Natural killer cell (primary cell): ENCODE measurements at regions not wholly inside any gene's neighbourhood (a gene's known extent, or its start where the extent isn't known, plus 50 kb on each side); places are given as distances from the start of the nearest gene placed in this dataset.

Experiments used
- ATAC-seq, 3 donors: fragments of 150-1000 bp in 2 of 3; fragments of 200-7000 bp in 1 of 3; cut with Tn5 transposase; 1 replicate in 1 of 3; 2 replicates in 2 of 3; pipeline ENCODE4 v1.10.0; 2021; ENCODE audit warnings: mild to moderate bottlenecking in 2 of 3, moderate library complexity in 2 of 3
- DNase-seq, 2 donors: peaks; one replicate each; pipeline versions ENCODE4 v3.0.0 to v3.0.0-alpha.2; 2013 to 2021; ENCODE audit warnings: mixed read lengths in 1 of 2
- H3K27ac ChIP-seq: one replicate; pipeline ENCODE4 v1.5.1; 2013; ENCODE audit warnings: mild to moderate bottlenecking, low read length
- H3K27me3 ChIP-seq: one replicate; pipeline ENCODE4 v1.6.1; 2013; ENCODE audit warnings: low read length; ENCODE audit not compliant: control insufficient read depth, insufficient read depth
- H3K36me3 ChIP-seq: one replicate; pipeline ENCODE4 v1.6.1; 2013; ENCODE audit warnings: low read length; ENCODE audit not compliant: control insufficient read depth, insufficient read depth
- H3K4me1 ChIP-seq: one replicate; pipeline ENCODE4 v1.6.1; 2013; ENCODE audit warnings: low read length; ENCODE audit not compliant: control insufficient read depth, insufficient read depth
- H3K4me3 ChIP-seq: one replicate; pipeline ENCODE4 v1.5.1; 2013; ENCODE audit warnings: low read length
- H3K9me3 ChIP-seq: one replicate; pipeline ENCODE4 v1.6.1; 2013; ENCODE audit warnings: low read length; ENCODE audit not compliant: control insufficient read depth, insufficient read depth
- H3K27ac Mint-ChIP-seq, 2 donors: one replicate each; pipeline ENCODE4 v1.8.0; 2022; ENCODE audit warnings: mild to moderate bottlenecking in 2 of 2, mixed read lengths in 2 of 2, moderate library complexity in 1 of 2
- H3K27me3 Mint-ChIP-seq, 2 donors: one replicate each; pipeline ENCODE4 v1.8.0; 2022; ENCODE audit warnings: low read depth in 2 of 2, mixed read lengths in 2 of 2
- H3K36me3 Mint-ChIP-seq: one replicate; pipeline ENCODE4 v1.8.0; 2022; ENCODE audit warnings: mixed read lengths
- H3K4me1 Mint-ChIP-seq, 2 donors: one replicate each; pipeline ENCODE4 v1.8.0; 2022; ENCODE audit warnings: mixed read lengths in 2 of 2
- H3K4me3 Mint-ChIP-seq: one replicate; pipeline ENCODE4 v1.8.0; 2022; ENCODE audit warnings: mild to moderate bottlenecking, moderate library complexity, mixed read lengths
- H3K9me3 Mint-ChIP-seq, 2 donors: one replicate each; pipeline ENCODE4 v1.8.0; 2022; ENCODE audit warnings: mixed read lengths in 2 of 2
- WGBS: methylation state at CpG from one replicate; pipeline ENCODE4 v1.1.7; 2013; ENCODE audit warnings: missing lambda C conversion rate; ENCODE audit not compliant: insufficient coverage; 5-methylcytosine and 5-hydroxymethylcytosine counted together
- intact Hi-C: fragments of 100-400 bp; cut with micrococcal nuclease; formaldehyde crosslinking; loops from one replicate; pipeline ENCODE4 v1.14.2; 2022
- TF ChIP-seq, protein P1 (sequence below): fragments of 200-600 bp; IDR thresholded peaks from one replicate; pipeline ENCODE4 v1.8.0; 2022; ENCODE audit warnings: antibody characterized with exemption

- Mint-ChIP-seq H3K9me3 (no peaks in the 10 kb centered on the region), H3K36me3 (peaks cover 5% of the 10 kb centered on the region), H3K4me3 (no peak overlapping the region), H3K27me3 (peaks cover 2 to 9% of the 10 kb centered on the region in 2 donors), H3K27ac (no peak overlapping the region), H3K4me1 (no peaks in the 10 kb centered on the region)
- Histone ChIP-seq H3K27me3 (no peaks in the 10 kb centered on the region), H3K36me3 (no peaks in the 10 kb centered on the region), H3K4me1 (no peaks in the 10 kb centered on the region), H3K27ac (no peak overlapping the region), H3K9me3 (no peaks in the 10 kb centered on the region), H3K4me3 (no peak overlapping the region)
- intact Hi-C loops, result no loop called here
- TF ChIP-seq, protein P1, sequence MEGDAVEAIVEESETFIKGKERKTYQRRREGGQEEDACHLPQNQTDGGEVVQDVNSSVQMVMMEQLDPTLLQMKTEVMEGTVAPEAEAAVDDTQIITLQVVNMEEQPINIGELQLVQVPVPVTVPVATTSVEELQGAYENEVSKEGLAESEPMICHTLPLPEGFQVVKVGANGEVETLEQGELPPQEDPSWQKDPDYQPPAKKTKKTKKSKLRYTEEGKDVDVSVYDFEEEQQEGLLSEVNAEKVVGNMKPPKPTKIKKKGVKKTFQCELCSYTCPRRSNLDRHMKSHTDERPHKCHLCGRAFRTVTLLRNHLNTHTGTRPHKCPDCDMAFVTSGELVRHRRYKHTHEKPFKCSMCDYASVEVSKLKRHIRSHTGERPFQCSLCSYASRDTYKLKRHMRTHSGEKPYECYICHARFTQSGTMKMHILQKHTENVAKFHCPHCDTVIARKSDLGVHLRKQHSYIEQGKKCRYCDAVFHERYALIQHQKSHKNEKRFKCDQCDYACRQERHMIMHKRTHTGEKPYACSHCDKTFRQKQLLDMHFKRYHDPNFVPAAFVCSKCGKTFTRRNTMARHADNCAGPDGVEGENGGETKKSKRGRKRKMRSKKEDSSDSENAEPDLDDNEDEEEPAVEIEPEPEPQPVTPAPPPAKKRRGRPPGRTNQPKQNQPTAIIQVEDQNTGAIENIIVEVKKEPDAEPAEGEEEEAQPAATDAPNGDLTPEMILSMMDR, result no peak
- 88% methylated on average over 5 of the region's 5 CpGs for WGBS
- no peak for ATAC-seq
- DNase-seq, result no peak
Observed at GRCh38 chr2:144941743-144942488, 422.0 kb upstream of the ZEB2 start.

- no peaks in the 10 kb centered on the region for H3K27me3 ChIP-seq
- Mint-ChIP-seq H3K9me3 (no peaks in the 10 kb centered on the region), H3K4me1 (no peaks in the 10 kb centered on the region), H3K4me3 (no peak overlapping the region), H3K27me3 (peaks cover 2 to 9% of the 10 kb centered on the region in 2 donors), H3K27ac (no peak overlapping the region), H3K36me3 (peaks cover 5% of the 10 kb centered on the region)
- TF ChIP-seq, protein P1, result no peak
- H3K4me3 ChIP-seq, result no peak overlapping the region
- no peaks in the 10 kb centered on the region for H3K4me1 ChIP-seq
- DNase-seq (no peak), ATAC-seq (no peak)
- no peaks in the 10 kb centered on the region for H3K36me3 ChIP-seq
- H3K9me3 ChIP-seq, result no peaks in the 10 kb centered on the region
- WGBS, result 85% methylated on average over 2 of the region's 5 CpGs
- intact Hi-C loops, result no loop called here
- no peak overlapping the region for H3K27ac ChIP-seq
Observed at GRCh38 chr2:144939590-144939989, 419.7 kb upstream of the ZEB2 start.

DNA sequence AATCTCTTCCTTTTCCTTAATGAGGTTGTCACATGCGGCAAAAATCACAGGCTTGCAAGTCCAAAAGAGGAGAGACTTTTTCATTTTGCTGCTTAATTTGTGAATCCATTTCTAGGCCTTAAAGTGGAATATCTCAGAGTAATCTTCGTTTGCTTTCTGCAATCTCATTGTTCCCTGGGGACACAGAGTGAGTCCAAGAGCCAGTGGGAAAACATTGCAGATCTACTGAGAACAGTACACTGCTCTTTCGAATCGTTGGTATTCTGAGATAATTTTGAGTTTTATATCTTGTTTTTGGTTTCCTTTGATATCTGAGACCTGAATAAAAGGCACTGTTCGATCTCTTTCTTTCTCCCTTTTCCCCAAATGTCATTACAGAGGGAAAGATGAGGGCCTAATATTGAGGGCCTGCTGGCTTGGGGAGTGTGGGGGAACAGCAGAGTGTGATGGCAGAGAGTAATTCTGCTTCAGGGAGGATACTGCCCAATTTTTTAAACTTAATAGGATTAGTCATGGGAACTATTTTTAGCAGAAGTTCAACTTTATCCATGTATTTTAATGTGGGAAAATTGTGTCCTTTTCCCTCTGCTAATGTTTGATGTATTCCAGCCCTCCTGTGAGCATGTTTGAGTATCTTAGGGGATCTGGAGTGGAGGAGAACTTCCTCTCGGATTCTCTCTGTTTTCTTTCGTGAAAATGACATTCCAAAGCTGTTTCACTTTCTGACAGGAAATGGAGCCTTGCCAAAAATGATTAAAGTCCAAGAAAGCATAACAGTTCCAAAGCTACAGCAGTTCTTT, 418.2 kb upstream of the ZEB2 start:
- DNase-seq, result no peak
- Mint-ChIP-seq H3K9me3 (no peaks in the 10 kb centered on the region), H3K4me1 (no peaks in the 10 kb centered on the region), H3K36me3 (peaks cover 5% of the 10 kb centered on the region), H3K4me3 (no peak overlapping the region), H3K27ac (no peak overlapping the region), H3K27me3 (peaks cover 6 to 16% of the 10 kb centered on the region in 2 donors)
- no peaks in the 10 kb centered on the region for H3K4me1 ChIP-seq
- 87% methylated on average over 6 of the region's 7 CpGs for WGBS
- no peak overlapping the region for H3K4me3 ChIP-seq
- intact Hi-C loops, result no loop called here
- no peak overlapping the region for H3K27ac ChIP-seq
- H3K36me3 ChIP-seq, result no peaks in the 10 kb centered on the region
- TF ChIP-seq, protein P1, result no peak
- no peaks in the 10 kb centered on the region for H3K9me3 ChIP-seq
- ATAC-seq, result no peak
- H3K27me3 ChIP-seq, result no peaks in the 10 kb centered on the region
